HG03280 (cell line): ENCODE measurements at regions not wholly inside any gene's neighbourhood (a gene's known extent, or its start where the extent isn't known, plus 50 kb on each side); places are given as distances from the start of the nearest gene placed in this dataset.
"Not testable (repeated sequence)": the region's sequence is repeated elsewhere in the genome, so short reads cannot be mapped to it uniquely, and the experiment has no call there.

Experiments
- ATAC-seq: cut with Tn5 transposase; IDR thresholded peaks from one replicate; pipeline ENCODE4 v1.9.1; 2021; ENCODE audit warnings: mild to moderate bottlenecking, moderate library complexity; ENCODE audit not compliant: unreplicated experiment

- not testable (repeated sequence) for ATAC-seq
Observed at GRCh38 chrX:150231368-150231767, 131.7 kb upstream of the MAMLD1 start.

- not testable (repeated sequence) for ATAC-seq
Observed at GRCh38 chrX:150232222-150232621, 130.9 kb upstream of the MAMLD1 start.

- ATAC-seq, result no peak
Observed at GRCh38 chrX:150234126-150234525, 129.0 kb upstream of the MAMLD1 start.

DNA sequence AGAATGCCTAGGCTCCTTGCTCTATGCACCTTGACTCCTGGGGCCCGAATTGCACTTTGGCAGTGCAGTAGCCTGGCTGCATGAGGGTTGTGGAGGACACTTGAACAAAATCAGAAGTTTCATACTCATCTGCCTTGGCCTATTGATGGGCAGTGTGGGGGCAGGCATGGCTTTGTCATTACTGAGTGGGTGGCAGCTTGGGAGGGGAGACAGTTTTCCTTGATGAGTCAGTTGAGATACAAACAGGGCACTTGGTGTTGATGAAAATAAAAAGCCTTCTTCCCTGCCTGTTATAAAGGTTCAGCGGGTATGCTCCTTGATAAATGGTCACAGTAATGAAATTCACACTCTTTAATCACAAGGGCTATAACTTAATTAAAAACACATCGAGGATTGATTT, 126.8 kb upstream of the MAMLD1 start:
- no peak for ATAC-seq

DNA sequence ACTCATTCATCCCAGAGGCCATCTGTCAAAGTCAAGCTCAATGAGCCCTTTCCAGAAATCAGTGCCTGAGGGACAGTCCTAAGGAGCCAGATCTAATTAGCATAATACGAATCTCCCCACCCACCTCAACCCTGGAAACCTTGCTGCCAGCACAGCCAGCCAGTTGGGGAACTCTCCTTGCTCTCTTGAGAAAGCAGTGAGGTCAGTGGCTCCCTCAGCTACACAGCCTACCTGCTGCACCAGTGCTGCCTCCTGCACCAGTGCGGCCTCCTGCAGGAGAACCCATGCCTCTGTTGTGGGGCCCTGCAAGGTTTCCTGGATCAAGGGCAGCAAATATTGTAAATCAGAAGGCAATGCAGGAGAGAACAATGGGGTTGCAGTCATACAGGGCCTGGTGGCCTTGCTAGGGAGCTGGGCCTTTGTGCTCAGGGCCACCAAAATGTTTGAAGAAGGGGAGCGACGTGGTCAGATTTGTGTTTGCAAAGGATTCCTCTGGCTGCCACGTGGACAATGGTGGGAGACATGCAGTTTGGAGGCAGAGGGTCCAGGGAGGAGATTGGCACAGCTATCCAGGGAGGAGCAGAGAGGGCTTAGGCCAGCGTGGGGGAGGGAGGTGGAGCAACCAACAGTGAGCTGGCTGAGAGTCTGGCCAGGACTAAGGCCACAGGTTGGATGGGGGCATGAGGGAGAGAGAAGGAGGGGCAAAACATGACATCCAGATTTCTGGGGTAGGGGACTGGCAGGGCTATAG, 124.3 kb upstream of the MAMLD1 start:
- ATAC-seq, result no peak

DNA sequence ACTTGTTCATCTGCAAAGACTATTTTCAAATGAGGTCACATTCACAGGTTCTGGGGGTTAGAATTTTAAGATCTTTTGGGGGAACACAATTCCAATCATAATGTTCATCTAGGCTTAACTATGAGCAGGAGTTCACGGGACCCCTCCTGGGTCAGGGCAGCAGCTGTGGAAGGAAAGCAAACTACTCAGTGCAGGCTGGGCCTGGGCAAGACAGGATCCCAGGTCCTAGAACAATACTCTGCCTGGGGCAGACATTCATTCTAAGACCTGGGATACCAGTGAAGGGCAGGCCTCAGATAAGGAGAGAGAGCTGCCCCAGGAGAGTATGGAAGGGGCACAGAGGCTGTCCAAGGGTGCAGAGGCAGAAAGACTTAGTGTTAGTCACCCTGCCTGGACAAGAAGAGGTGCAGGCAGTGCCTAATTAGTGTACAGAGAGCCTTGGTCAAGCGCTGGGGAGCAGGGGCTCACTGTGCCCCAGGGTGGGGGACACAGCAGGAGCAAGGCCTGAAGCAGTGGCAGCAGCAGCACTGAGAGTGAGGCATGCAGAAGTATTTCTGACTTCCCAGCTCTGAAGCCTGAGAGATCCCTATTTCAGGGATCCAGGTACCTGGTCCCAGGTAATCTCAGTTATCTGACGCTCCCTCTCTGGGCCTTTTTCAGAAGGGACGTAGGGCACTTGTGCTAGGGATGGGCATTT, 123.0 kb upstream of the MAMLD1 start:
- ATAC-seq, result no peak

DNA sequence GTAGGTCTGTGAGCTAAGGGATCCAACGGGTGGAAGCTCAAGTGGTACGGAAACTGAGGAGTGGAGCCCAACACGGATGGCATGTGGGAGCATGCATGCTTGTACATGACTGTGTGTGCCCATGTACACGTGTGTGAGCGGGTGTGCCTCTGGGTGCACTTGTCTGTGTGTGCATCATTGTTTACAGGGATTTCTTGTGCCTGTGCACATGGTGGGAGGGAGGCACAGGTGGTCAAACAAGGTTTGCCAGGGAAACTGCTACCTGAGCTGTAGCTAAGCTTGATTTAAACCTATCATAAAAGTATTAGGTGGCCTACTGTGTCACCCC, 122.5 kb upstream of the MAMLD1 start:
- no peak for ATAC-seq

DNA sequence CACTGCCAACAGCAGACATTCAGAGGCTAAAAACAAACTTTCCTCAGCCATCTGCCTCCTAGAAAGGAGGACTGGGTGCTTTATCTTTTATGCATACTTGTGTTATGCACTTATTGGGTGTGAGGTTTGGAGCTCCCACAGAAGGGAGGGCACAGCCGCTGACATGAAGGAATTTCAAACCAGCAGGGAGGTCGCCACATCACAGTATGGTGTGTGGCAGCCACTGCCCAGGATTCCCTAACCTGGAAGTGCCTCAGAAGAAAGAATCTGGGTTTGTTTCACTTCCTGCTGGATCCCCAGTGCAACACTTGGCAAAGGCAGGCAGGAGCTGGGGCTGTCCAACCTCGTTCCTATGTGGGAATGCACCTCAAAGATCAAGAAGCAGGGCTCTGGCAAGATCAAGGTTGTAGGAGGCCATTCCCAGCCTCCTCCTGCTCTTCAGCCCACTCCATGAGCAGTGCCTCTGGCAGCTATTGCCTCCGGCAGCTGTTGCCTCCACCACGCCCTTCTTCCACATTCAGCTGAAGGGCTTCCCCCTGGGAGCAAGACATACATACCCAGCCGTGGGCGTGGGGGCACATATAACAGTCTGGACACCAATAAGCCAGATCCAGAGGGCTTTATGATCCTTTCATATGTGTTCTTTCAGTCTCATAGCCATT, 109.0 kb upstream of the MAMLD1 start:
- no peak for ATAC-seq

DNA sequence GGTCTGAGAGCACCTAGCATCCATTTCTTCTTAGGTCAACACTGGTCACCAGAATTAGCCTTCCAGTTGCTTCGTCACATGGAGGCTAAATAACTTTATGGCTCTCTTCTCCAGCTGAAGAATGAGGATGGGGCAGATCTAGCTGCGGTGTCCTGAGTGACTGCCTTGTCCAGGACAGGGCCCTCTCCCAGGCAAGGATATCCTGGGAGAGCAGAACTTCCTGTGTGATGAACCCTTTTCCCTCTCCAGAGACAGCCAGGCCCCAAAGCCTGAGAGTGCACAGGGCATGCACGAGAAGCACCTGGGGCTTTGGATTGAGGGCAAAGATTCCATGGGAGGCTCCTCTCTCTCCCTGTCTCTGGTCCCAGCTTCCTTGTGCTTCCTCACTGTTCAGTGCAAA, 108.2 kb upstream of the MAMLD1 start:
- ATAC-seq, result no peak

- no peak for ATAC-seq
Observed at GRCh38 chrX:150255441-150256296, 107.4 kb upstream of the MAMLD1 start.

GRCh38 chrX:150256297-150256650, 106.8 kb upstream of the MAMLD1 start:
- ATAC-seq, result no peak

DNA sequence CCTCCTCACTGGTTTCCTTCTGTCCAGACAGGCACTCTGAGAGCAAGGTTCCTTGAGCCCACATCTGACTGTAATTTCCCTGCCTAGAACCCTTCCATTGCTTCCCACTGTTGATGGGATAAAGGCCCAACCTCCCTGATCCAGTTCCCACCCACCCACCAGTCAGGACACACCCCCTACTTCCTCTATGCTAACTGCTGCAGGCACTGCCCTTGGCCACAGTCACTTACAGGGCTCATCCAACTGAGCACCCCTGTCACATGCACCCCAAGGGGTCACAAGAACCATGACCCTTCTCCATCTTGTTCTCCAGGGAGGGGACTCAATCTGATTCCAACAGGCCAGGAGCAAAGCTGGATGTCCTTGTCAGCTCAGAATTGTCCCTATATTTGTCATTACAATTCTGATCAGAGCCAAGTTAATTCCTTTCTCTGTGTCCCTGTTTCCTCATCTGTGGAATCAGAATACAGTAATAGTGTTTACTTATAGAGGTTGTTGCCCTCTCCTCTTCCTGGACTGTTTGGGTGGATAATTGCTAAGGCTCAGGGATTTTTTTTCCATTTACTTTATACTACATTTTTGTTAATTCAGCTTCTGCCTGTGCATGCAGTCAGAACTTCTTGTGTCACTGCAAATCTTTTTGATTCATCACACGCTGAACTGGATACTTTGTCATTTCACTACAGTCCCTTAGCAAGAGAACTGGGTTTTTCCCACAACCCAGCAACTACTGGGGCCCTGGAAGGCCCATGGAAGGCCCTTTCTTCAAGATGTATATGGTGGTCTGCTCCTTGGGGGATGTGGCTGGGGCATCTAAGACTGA, 105.6 kb upstream of the MAMLD1 start:
- no peak for ATAC-seq

- no peak for ATAC-seq
Observed at GRCh38 chrX:150258176-150258425, 105.0 kb upstream of the MAMLD1 start.

GRCh38 chrX:150258463-150259430, 104.4 kb upstream of the MAMLD1 start:
- ATAC-seq, result no peak

- ATAC-seq, result no peak
Observed at GRCh38 chrX:150262456-150262855, 100.7 kb upstream of the MAMLD1 start.

DNA sequence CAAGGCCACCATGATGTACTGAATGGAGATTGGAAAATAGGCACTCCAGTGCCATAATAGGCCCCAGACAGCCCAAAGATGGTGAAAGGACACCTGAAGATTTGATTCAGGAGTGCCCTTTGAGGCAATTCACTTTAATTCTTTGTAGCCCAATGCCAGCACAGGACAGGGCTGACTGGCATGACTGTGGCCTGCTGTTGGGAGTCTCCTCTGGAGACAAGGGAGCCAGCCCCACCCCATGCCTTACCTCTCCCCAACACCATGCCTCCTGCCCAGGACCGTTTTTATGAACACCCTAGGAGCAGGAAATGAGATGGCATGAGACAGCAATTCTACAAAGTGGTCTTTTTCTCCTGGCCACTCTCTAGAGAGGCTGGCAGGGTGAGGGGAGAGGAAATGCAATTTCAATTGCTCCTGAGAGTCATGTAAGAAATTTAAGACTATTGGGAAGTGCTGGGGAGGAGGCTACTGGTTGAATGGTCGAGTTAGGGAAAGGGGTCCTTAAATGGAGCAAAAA, 94.2 kb upstream of the MAMLD1 start:
- ATAC-seq, result no peak

- no peak for ATAC-seq
Observed at GRCh38 chrX:150269605-150270254, 93.4 kb upstream of the MAMLD1 start.

DNA sequence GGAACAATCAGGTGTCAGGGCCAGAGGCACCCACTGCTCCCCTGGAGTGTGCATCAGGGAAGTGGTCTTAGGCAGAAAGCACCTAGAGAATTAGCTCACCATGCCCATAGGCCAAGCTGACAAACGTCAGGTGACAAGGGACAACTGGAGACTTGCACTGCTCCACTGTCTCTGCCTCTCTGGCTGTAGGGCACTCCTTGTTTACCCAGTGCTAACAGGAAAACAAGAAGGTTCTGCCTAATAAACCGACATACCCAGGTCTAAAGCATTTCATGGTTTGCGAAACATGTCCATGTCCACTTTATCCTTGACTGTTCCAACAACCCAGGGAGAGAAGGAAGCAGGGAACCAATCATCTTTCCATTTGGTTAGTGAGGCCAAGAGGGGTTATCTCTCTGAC, 92.5 kb upstream of the MAMLD1 start:
- no peak for ATAC-seq
